Esophagus (tissue), 2 donors: ENCODE measurements at regions not wholly inside any gene's neighbourhood (a gene's known extent, or its start where the extent isn't known, plus 50 kb on each side); places are given as distances from the start of the nearest gene placed in this dataset.
"Not testable (repeated sequence)": the region's sequence is repeated elsewhere in the genome, so short reads cannot be mapped to it uniquely, and the experiment has no call there.

Source experiments
- H3K27ac ChIP-seq, 2 donors: one replicate each; pipeline ENCODE4 v1.5.1; 2013; ENCODE audit warnings: low read depth in 2 of 2, mild to moderate bottlenecking in 2 of 2, inconsistent platforms in 1 of 2, low read length in 1 of 2, moderate library complexity in 1 of 2
- H3K27me3 ChIP-seq, 2 donors: one replicate each; pipeline ENCODE4 v1.6.1; 2013; ENCODE audit warnings: low read length in 2 of 2, control low read depth in 1 of 2, mild to moderate bottlenecking in 1 of 2; ENCODE audit not compliant: insufficient read depth in 2 of 2, control insufficient read depth in 1 of 2
- H3K36me3 ChIP-seq, 2 donors: one replicate each; pipeline ENCODE4 v1.6.1; 2013; ENCODE audit warnings: low read length in 1 of 2; ENCODE audit not compliant: control insufficient read depth in 2 of 2, insufficient read depth in 2 of 2
- H3K4me1 ChIP-seq, 2 donors: one replicate each; pipeline ENCODE4 v1.6.1; 2013; ENCODE audit warnings: low read length in 1 of 2; ENCODE audit not compliant: control insufficient read depth in 2 of 2, insufficient read depth in 2 of 2
- H3K4me3 ChIP-seq, 2 donors: one replicate each; pipeline ENCODE4 v1.5.1; 2013; ENCODE audit warnings: low read length in 2 of 2, mild to moderate bottlenecking in 2 of 2, low read depth in 1 of 2, moderate library complexity in 1 of 2
- H3K9me3 ChIP-seq, 2 donors: one replicate each; pipeline ENCODE4 v1.6.1; 2013; ENCODE audit warnings: mild to moderate bottlenecking in 2 of 2, low read depth in 1 of 2, low read length in 1 of 2, moderate library complexity in 1 of 2; ENCODE audit not compliant: control insufficient read depth in 2 of 2, insufficient read depth in 1 of 2
- WGBS, 2 donors: extraction: QIAGEN DNeasy Blood & Tissue Kit; methylation state at CpG; one replicate each; pipeline ENCODE4 v1.1.7; 2013; 5-methylcytosine and 5-hydroxymethylcytosine counted together
- donor health status: healthy with polysubstance abuse.
- donor health status: Bipolar disorder and iron deficiency.

DNA sequence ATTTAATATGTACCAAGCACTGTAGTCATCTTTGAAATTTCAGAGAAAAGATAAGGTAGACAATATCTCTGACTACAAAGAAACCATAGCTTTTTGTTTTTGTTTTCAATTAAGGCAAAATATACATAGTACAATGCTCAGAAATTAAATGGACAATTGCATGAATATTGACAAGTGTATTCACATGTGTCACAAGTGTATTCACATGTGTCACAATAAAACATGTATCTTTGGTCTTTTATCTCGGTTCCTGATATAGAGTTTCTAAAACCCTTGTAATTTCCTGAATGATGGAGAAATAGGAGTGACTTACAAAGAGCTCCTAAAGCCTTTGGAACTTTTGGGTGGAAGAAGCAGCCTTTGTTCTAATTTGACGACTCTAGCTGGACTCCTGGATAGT lies 756.4 kb downstream of the EPHA4 start:
- WGBS, 2 donors: 88 to 89% methylated on average over 2 of the region's 2 CpGs
- Histone ChIP-seq H3K27me3 (no peaks in the 10 kb centered on the region), H3K4me3 (no peak overlapping the region), H3K4me1 (no peaks in the 10 kb centered on the region), H3K36me3 (no peaks in the 10 kb centered on the region), H3K9me3 (no peaks in the 10 kb centered on the region), H3K27ac (no peak overlapping the region)

- Histone ChIP-seq H3K9me3 (no peaks in the 10 kb centered on the region), H3K36me3 (no peaks in the 10 kb centered on the region), H3K27ac (no peak overlapping the region), H3K27me3 (no peaks in the 10 kb centered on the region), H3K4me1 (no peaks in the 10 kb centered on the region), H3K4me3 (no peak overlapping the region)
- 88 to 92% methylated on average over 1 of the region's 1 CpG for WGBS, 2 donors
Measured at GRCh38 chr2:220821683-220822082, 750.4 kb downstream of the EPHA4 start.

DNA sequence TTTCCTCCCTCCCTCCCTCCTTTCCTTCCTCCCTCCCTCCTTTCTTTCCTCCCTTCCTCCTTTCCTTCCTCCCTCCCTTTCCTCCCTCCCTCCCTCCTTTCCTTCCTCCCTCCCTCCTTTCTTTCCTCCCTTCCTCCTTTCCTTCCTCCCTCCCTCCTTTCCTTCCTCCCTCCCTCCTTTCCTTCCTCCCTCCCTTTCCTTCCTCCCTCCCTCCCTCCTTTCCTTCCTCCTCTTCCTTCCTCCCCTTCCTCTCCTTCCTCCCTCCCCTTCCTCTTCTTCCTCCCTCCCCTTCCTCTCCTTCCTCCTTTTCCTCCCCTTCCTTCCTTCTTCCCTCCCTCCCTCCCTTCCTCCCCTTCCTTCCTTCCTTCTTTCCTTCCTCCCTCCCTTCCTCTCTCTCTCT lies 748.5 kb downstream of the EPHA4 start:
- not testable (repeated sequence) for H3K4me1 ChIP-seq, H3K9me3 ChIP-seq, H3K27me3 ChIP-seq, H3K36me3 ChIP-seq, H3K4me3 ChIP-seq, H3K27ac ChIP-seq

GRCh38 chr2:220833446-220833845 lies 738.7 kb downstream of the EPHA4 start:
- Histone ChIP-seq H3K9me3 (no peaks in the 10 kb centered on the region), H3K4me1 (no peaks in the 10 kb centered on the region), H3K36me3 (no peaks in the 10 kb centered on the region), H3K4me3 (no peak overlapping the region), H3K27ac (no peak overlapping the region), H3K27me3 (no peaks in the 10 kb centered on the region)
- 40 to 43% methylated on average over 1 of the region's 1 CpG for WGBS, 2 donors

DNA sequence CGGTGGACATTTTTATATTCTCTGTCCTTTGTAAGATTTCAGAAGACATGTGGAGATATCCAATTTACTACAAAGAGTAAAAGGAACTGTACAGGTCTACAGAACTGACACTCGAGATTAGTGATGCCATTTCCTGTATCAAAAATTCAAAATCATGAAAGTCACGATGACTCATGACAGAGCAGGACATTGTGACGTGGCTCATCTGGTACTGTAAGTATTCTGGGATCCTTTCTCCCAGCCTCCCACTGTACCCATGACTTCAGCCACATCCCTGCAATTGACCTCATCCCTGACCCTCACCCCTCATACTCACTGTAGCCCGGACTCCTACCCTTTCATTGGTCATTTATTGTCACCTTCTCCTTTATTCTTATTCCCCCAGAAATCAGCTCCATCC lies 736.5 kb downstream of the EPHA4 start:
- no peak overlapping the region for H3K4me3 ChIP-seq
- 62 to 66% methylated on average over 5 of the region's 5 CpGs for WGBS, 2 donors
- no peaks in the 10 kb centered on the region for H3K9me3 ChIP-seq
- no peak overlapping the region for H3K27ac ChIP-seq
- H3K27me3 ChIP-seq: no peaks in the 10 kb centered on the region
- H3K4me1 ChIP-seq: no peaks in the 10 kb centered on the region
- H3K36me3 ChIP-seq: no peaks in the 10 kb centered on the region

- WGBS, 2 donors: 76 to 81% methylated on average over 2 of the region's 2 CpGs
- no peaks in the 10 kb centered on the region for H3K9me3 ChIP-seq
- no peaks in the 10 kb centered on the region for H3K27me3 ChIP-seq
- no peaks in the 10 kb centered on the region for H3K36me3 ChIP-seq
- no peak overlapping the region for H3K27ac ChIP-seq
- no peak overlapping the region for H3K4me3 ChIP-seq
- no peaks in the 10 kb centered on the region for H3K4me1 ChIP-seq
Measured at GRCh38 chr2:220837226-220837625, 734.9 kb downstream of the EPHA4 start.

- H3K4me1 ChIP-seq: no peaks in the 10 kb centered on the region
- H3K9me3 ChIP-seq: no peaks in the 10 kb centered on the region
- WGBS, 2 donors: 81 to 86% methylated on average over 4 of the region's 4 CpGs
- H3K4me3 ChIP-seq: no peak overlapping the region
- no peak overlapping the region for H3K27ac ChIP-seq
- no peaks in the 10 kb centered on the region for H3K27me3 ChIP-seq
- H3K36me3 ChIP-seq: no peaks in the 10 kb centered on the region
Measured at GRCh38 chr2:220842901-220843665, 729.0 kb downstream of the EPHA4 start.

- Histone ChIP-seq H3K4me1 (no peaks in the 10 kb centered on the region), H3K27ac (no peak overlapping the region), H3K4me3 (no peak overlapping the region), H3K27me3 (no peaks in the 10 kb centered on the region), H3K9me3 (no peaks in the 10 kb centered on the region), H3K36me3 (no peaks in the 10 kb centered on the region)
- 52 to 87% methylated on average over 1 of the region's 1 CpG for WGBS, 2 donors
Measured at GRCh38 chr2:220845766-220846273, 726.3 kb downstream of the EPHA4 start.

DNA sequence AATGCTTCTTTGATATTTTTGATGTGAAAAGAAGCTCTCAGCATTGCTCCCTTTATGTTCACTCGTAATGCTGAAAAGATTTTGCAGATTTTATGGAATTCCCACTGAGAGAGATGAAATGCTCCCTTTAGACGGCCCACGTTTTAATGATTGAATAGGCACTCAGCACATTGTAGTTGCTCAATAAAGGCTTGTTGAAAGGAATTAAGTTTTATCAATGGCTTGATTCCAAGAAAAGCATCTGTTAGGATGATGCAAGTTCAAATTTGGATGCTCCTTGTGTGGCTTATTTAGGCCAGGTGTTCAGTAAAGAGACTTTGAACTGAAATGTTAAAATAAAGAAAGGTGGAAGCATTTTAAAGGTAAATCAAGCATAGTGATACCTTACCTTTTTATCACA lies 725.1 kb downstream of the EPHA4 start:
- H3K36me3 ChIP-seq: no peaks in the 10 kb centered on the region
- no peak overlapping the region for H3K27ac ChIP-seq
- no peak overlapping the region for H3K4me3 ChIP-seq
- 83% methylated on average over 3 of the region's 3 CpGs for WGBS, 2 donors
- H3K9me3 ChIP-seq: no peaks in the 10 kb centered on the region
- H3K4me1 ChIP-seq: no peaks in the 10 kb centered on the region
- H3K27me3 ChIP-seq: no peaks in the 10 kb centered on the region

- H3K4me3 ChIP-seq: no peak overlapping the region
- H3K4me1 ChIP-seq: no peaks in the 10 kb centered on the region
- no peaks in the 10 kb centered on the region for H3K9me3 ChIP-seq
- no peaks in the 10 kb centered on the region for H3K36me3 ChIP-seq
- 31 to 55% methylated on average over 4 of the region's 4 CpGs for WGBS, 2 donors
- no peak overlapping the region for H3K27ac ChIP-seq
- H3K27me3 ChIP-seq: no peaks in the 10 kb centered on the region
Measured at GRCh38 chr2:220847589-220847988, 724.5 kb downstream of the EPHA4 start.
